Non-pigmented ciliary epithelial cell (primary cell): ENCODE measurements at regions not wholly inside any gene's neighbourhood (a gene's known extent, or its start where the extent isn't known, plus 50 kb on each side); places are given as distances from the start of the nearest gene placed in this dataset.
"Not testable (repeated sequence)": the region's sequence is repeated elsewhere in the genome, so short reads cannot be mapped to it uniquely, and the experiment has no call there.

Experiments used
- DNase-seq: peaks from one replicate; pipeline ENCODE4 v3.0.0-alpha.2; 2010; ENCODE audit warnings: low read depth

DNA sequence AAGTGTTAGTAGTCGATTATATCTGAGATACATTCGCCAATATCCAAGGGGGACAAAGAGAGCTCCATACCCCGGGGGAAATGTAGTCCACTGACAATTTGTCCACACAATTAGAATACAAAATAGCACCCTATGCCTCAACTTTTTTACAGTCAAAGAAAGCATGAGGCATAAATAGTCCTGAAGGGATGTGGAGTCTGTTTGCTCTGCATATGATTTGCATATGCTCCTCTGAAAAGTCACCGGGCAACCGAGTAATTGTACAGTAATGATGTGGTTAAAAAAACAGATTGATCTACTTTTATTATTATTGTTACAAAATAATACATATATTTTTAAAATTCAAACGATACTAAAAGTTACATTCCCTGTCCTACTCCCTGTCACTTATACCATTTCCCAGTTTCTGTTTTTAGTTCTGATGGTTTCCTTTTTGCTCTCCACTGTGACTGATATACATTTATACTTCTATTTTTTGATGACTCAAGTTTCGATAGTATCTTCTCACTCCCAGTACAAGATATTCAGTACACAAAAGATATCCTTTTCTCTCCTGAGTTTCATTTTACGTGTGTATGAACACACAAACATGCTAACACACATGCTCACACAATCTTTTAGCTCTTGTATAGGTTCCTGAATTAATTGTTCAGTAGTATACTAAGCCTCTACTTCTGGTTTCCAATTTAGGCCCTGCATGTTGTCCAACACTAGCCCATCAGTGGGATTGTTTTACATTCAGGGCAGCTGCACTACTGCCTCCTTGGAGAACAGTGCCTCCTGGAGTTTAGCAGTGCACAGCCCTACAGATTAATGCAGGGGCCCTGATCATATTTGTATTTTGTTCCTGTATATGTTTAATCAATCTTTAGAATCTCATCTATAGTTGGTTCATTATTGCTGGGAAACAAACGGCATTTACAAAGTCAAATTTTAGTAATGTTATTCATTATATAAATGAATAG, 130.9 kb downstream of the TES start:
- no peak for DNase-seq

GRCh38 chr7:116342125-116342524, 131.8 kb downstream of the TES start:
- no peak for DNase-seq

GRCh38 chr7:116347151-116347832, 137.0 kb downstream of the TES start:
- no peak for DNase-seq

GRCh38 chr7:116348346-116348745, 138.0 kb downstream of the TES start:
- no peak for DNase-seq

GRCh38 chr7:116351966-116352365, 141.6 kb downstream of the TES start:
- no peak for DNase-seq

- DNase-seq: no peak
These were observed 143.3 kb downstream of the TES start for GRCh38 chr7:116353647-116354046.

DNA sequence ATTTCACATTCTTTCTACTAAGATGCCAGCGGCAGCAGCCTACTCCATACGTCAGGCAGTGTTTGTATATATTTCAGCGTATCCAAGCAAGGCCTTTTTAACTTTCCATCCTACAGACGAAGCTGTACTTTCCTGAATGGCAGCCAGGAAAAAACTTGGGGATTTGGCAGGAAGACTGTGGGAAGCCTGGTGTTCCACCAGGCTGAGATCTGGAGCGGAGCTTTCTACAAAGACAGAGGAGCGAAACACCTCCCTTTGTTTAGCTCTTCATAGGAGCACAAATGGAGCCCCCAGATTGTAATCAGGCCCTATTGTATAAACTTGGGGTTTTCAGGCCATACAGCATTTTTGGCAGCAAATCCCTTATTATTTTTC, 143.8 kb downstream of the TES start:
- no peak for DNase-seq

DNA sequence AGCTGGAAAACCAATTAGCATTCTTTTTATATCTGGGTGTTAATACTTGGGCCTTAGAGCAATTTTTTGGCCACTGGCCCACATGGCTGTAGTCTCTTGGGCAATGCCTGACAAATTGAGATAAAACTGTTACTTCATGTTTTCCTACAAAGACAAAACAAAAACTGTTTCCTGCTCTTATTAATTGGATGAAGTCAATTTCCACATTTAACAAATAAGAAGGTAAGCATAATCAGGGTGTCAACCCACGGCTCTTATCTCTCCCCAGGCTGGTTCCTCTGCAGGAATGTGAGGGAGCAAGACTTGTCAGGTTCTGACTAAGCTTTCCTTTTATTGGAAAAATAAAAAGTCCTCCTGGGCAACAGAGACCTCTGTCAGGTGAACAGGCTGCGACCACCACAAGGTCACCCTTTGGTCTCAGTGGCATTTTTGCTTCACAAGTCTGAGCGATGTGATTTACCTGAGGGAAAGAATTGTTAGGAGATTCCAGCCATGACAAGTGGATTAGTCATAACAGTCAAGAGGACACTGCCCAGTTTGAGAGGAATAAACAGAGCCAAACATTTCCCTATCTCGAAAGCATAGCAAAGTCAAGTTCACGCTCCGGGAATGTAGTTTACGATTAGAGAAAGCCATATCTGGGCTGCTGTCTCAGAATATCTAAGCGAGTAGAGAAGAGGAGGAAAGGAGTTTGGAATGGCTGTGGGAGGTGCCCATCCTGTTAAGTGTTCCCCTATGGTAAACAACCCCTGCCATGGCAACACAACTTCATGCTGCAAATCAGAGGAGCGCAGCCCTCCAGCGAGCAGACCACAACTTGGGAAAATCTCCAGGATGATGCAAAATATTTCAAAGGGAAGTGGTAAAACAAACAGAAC, 144.4 kb downstream of the TES start:
- DNase-seq: peak; percentile 91

GRCh38 chr7:116355424-116355765, 144.1 kb upstream of the CAV2 start:
- DNase-seq: no peak

GRCh38 chr7:116356333-116356965, 143.1 kb upstream of the CAV2 start:
- no peak for DNase-seq

DNA sequence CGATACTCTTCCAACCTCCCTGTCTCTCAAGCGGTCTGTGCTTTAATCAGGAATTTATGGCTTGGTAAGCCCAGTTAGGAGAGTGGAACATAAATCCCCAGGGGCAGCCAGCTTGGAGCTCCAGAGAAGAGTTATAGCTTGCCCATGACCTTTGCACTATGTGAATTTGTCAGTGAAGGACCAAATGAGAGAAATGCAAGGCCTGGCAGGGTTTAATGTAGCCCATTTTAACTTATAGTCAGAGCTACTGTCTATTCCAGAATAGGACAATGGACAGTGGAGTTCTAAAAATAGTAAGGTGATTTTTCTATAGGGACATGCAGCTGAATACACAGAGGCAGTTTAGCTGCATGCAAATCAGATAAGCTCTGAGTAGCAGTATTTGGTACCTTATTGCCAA, 142.6 kb upstream of the CAV2 start:
- DNase-seq: no peak

DNA sequence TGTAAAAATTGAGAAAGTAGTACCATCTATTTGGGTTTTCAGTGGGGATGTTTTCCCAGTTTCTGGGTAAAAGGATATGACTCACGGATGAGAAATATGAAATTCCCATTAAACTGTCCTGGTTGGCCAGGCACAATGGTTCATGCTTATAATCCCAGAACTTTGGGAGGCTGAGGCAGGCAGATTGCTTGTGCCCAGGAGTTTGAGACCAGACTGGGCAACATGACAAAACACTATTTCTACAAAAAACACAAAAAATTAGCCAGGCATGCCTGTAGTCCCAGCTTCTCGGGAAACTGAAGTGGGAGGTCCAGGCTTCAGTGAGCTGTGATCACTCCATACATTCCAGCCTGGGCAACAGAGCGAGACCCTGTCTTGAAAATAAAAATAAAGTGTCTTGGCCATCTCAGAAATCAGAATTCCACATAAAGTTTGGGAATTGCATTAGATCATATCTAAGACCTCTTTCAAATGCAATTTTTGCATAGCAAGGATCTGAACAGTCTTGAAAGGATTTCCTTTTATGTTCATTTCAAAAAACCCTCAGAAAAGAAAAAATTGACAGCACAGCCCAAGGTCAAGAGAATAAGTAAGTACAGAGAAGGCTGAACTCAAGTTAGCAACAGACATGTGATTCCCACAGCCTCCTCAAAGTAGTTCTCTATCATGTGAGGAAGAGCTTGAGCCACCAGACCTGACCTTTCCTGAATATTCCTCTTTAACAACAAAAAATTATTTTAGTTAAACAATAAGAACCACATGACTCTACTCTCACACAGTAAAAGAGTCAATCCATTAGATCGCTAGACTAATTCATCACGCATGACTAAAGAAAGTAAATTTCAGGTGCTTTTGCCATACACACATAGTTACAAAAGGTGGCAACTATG, 141.5 kb upstream of the CAV2 start:
- no peak for DNase-seq

DNA sequence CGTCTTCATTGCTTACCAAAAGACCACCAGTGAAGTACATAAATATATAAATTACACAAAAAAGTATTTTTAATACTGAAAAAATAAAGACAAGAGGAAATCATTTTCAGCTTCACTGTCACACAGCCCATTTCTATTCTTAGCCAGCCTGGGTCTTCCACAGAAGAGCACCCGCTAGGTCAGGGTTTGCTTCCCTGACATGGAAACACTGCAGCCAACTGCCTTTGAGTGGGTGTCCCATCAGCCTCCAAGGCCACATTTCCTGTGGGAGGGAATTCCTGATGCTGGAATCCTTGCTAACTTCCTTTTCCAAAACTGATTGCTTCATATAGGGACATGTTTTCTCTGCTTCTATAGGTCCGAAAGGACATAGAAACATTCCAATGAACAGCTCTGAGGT, 137.8 kb upstream of the CAV2 start:
- DNase-seq: no peak

GRCh38 chr7:116363637-116364432, 135.7 kb upstream of the CAV2 start:
- DNase-seq: no peak

DNA sequence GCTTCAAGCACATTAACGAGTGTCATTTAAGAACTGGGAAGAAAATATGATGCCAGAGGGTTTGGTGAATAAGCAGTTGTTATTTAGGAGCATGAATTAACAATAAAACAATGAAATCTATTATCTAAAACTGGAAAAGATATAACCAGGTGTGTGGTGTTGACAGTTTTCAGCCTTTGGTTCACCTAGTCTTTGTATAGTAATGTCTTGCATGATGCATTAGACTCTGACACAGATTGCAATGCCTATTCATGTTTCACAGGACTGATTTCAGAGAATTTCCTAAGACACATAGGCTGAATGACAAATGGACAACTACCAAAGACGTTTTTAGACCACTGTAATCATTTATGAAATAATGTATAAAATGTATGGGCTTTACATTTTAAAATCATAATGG, 135.1 kb upstream of the CAV2 start:
- DNase-seq: no peak

DNA sequence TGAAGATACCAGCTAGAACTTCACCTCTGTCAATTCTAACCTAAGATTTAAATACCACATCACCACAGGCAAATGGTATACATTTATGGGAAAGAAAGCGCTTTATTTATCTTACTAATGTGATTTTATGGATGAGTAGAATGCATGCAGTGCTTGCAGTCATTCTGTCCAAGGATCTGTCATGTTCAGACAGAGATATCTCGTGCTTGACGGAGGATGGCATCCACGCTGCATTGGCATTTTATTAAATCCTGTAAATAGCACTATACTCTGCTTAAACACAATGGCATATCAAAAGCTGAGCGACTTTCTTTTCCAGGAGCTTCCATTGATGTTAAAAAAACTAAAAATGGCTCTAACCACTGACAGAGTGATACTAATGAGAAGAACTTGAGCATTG, 133.7 kb upstream of the CAV2 start:
- DNase-seq: no peak

DNA sequence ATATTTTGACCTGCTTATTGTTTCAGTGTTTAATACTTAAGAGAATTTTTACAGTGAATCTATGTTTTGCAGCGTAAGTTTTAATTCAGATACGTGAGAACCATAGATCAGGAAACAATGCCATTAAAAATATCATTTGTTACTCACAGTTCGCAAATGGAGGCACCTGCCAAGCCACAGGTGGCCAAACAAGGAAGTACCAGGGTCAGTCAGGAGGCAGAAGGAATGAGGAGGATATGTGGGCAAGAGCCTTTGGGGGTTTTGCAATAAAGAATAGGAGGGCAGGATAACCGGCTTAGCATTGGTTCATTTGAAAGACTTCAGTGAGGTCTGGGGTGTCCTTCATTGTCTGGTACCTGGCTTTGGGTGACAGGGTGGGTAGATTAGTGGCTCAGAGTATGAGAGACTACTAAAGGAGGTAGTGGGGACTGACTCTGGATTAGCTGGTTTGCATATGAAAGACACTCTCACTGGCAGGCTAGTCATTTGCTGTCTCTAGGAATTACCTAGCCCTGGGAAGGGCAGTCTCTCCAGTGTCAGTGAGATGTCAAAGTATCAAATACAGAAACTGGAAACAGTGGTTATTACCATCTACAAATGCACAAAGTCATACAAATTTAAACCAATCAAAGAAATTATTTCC, 132.2 kb upstream of the CAV2 start:
- DNase-seq: no peak

DNA sequence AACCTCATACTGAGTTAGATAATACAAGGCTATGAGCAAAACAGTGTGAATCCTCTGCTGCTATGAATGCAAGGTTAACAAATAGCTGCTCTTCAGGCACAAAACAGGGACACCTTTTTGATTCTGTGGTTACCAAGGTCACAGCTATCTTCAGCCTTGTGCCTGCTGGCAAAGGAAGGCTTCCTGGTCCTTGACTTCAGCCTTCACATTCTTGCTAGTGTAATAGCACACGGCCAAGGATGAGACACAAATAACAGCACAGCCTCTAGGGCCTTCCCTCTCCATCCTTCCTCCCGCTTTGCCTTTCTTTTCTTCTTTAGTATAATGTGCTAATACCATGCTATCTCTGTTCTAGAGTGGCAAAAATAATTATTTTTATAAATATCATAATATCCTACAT, 130.6 kb upstream of the CAV2 start:
- DNase-seq: no peak

GRCh38 chr7:116371536-116371935, 128.0 kb upstream of the CAV2 start:
- not testable (repeated sequence) for DNase-seq

GRCh38 chr7:116373229-116373628, 126.3 kb upstream of the CAV2 start:
- DNase-seq: not testable (repeated sequence)
